ENCODE measurements at regions not wholly inside any gene's neighbourhood (a gene's known extent, or its start where the extent isn't known, plus 50 kb on each side); places are given as distances from the start of the nearest gene placed in this dataset.

- no peak overlapping the region for H3K27ac Mint-ChIP-seq (ENCODE audit: unreplicated experiment)
- no TSS peak for BruUV-seq (replicated peaks)
Observed at GRCh38 chr21:28867401-28867800, 125.3 kb downstream of the LTN1 start.

GRCh38 chr21:28865488-28866186 lies 127.0 kb downstream of the LTN1 start:
- Mint-ChIP-seq H3K27ac (ENCODE audit: unreplicated experiment) (no peak overlapping the region), H3K36me3 (ENCODE audit: insufficient read depth, unreplicated experiment) (no peaks in the 10 kb centered on the region), H3K4me1 (ENCODE audit: low read depth, unreplicated experiment) (no peaks in the 10 kb centered on the region), H3K9me3 (ENCODE audit: low read depth, unreplicated experiment) (no peaks in the 10 kb centered on the region), H3K4me3 (ENCODE audit: low read depth, unreplicated experiment) (no peak overlapping the region), H3K27me3 (ENCODE audit: unreplicated experiment) (no peaks in the 10 kb centered on the region)
- no peak for TF ChIP-seq CTCF (IDR thresholded peaks at IDR 0.05; ENCODE audit: unreplicated experiment)
- BruUV-seq (replicated peaks) = no TSS peak
- no peak for DNase-seq
- CTCF ChIA-PET = interaction anchor here (0.7 kb wide), 1 partner anchor 109 kb away, joined by 6 read pairs; no protein-coding TSS in a partner anchor
- intact Hi-C loops (cut with micrococcal nuclease; ENCODE audit: unreplicated experiment) = no loop called here

More at GRCh38 chr21:28867401-28867800, 125.3 kb downstream of the LTN1 start:
- Mint-ChIP-seq H3K27me3 (ENCODE audit: unreplicated experiment) (no peaks in the 10 kb centered on the region), H3K9me3 (ENCODE audit: low read depth, unreplicated experiment) (no peaks in the 10 kb centered on the region), H3K4me1 (ENCODE audit: low read depth, unreplicated experiment) (no peaks in the 10 kb centered on the region), H3K4me3 (ENCODE audit: low read depth, unreplicated experiment) (no peak overlapping the region), H3K36me3 (ENCODE audit: insufficient read depth, unreplicated experiment) (no peaks in the 10 kb centered on the region)
- CTCF ChIA-PET = no interaction called here
- TF ChIP-seq CTCF (IDR thresholded peaks at IDR 0.05; ENCODE audit: unreplicated experiment) = no peak
- intact Hi-C loops (cut with micrococcal nuclease; ENCODE audit: unreplicated experiment) = no loop called here
- DNase-seq = no peak

GRCh38 chr21:28858424-28858823 lies 134.3 kb downstream of the LTN1 start:
- Mint-ChIP-seq H3K27me3 (ENCODE audit: unreplicated experiment) (no peaks in the 10 kb centered on the region), H3K4me1 (ENCODE audit: low read depth, unreplicated experiment) (no peaks in the 10 kb centered on the region), H3K4me3 (ENCODE audit: low read depth, unreplicated experiment) (no peak overlapping the region), H3K9me3 (ENCODE audit: low read depth, unreplicated experiment) (peaks cover 3% of the 10 kb centered on the region), H3K27ac (ENCODE audit: unreplicated experiment) (no peak overlapping the region), H3K36me3 (ENCODE audit: insufficient read depth, unreplicated experiment) (no peaks in the 10 kb centered on the region)
- intact Hi-C loops (cut with micrococcal nuclease; ENCODE audit: unreplicated experiment) = no loop called here
- DNase-seq = no peak
- CTCF ChIA-PET = interaction anchor here (0.6 kb wide), 1 partner anchor 78 kb away, joined by 4 read pairs; no protein-coding TSS in a partner anchor
- TF ChIP-seq CTCF (IDR thresholded peaks at IDR 0.05; ENCODE audit: unreplicated experiment) = no peak
- BruUV-seq (replicated peaks) = no TSS peak

- no peak overlapping the region for H3K27ac Mint-ChIP-seq (ENCODE audit: unreplicated experiment)
- peaks cover 3% of the 10 kb centered on the region for H3K9me3 Mint-ChIP-seq (ENCODE audit: low read depth, unreplicated experiment)
- intact Hi-C loops (cut with micrococcal nuclease; ENCODE audit: unreplicated experiment) = no loop called here
- no peak overlapping the region for H3K4me3 Mint-ChIP-seq (ENCODE audit: low read depth, unreplicated experiment)
- DNase-seq = no peak
- H3K36me3 Mint-ChIP-seq (ENCODE audit: insufficient read depth, unreplicated experiment) = no peaks in the 10 kb centered on the region
- H3K27me3 Mint-ChIP-seq (ENCODE audit: unreplicated experiment) = no peaks in the 10 kb centered on the region
- no peaks in the 10 kb centered on the region for H3K4me1 Mint-ChIP-seq (ENCODE audit: low read depth, unreplicated experiment)
- BruUV-seq (replicated peaks) = no TSS peak
- TF ChIP-seq CTCF (IDR thresholded peaks at IDR 0.05; ENCODE audit: unreplicated experiment) = no peak
- CTCF ChIA-PET = no interaction called here
Observed at GRCh38 chr21:28857752-28858151, 134.9 kb downstream of the LTN1 start.
